Spleen (tissue), 11 donors: ENCODE measurements at regions not wholly inside any gene's neighbourhood (a gene's known extent, or its start where the extent isn't known, plus 50 kb on each side); places are given as distances from the start of the nearest gene placed in this dataset.

Source experiments
- DNase-seq: peaks from one replicate; pipeline ENCODE4 v3.0.0-alpha.2; 2020
- H3K27ac ChIP-seq, 8 donors: fragments of 200-600 bp; sonication (generic) in 7 of 8; 1 replicate in 4 of 8; 2 replicates in 4 of 8; pipeline versions ENCODE4 v1.5.0 to v1.8.0; 2016 to 2021; ENCODE audit warnings: inconsistent platforms in 4 of 8, mild to moderate bottlenecking in 4 of 8, moderate library complexity in 1 of 8
- H3K27me3 ChIP-seq, 7 donors: fragments of 200-600 bp; sonication (generic) in 6 of 7; replicated peaks in 1 of 7; 1 replicate in 4 of 7; 2 replicates in 3 of 7; pipeline versions ENCODE4 v1.5.0 to v1.8.0; 2016 to 2021; ENCODE audit warnings: inconsistent platforms in 3 of 7, mild to moderate bottlenecking in 1 of 7
- H3K36me3 ChIP-seq, 6 donors: fragments of 200-600 bp; sonication (generic) in 5 of 6; 1 replicate in 4 of 6; 2 replicates in 2 of 6; pipeline versions ENCODE4 v1.5.0 to v1.8.0; 2016 to 2021; ENCODE audit warnings: inconsistent platforms in 2 of 6
- H3K4me1 ChIP-seq, 6 donors: fragments of 200-600 bp; sonication (generic) in 5 of 6; 1 replicate in 3 of 6; 2 replicates in 3 of 6; pipeline versions ENCODE4 v1.5.0 to v1.8.0; 2016 to 2021; ENCODE audit warnings: inconsistent platforms in 3 of 6
- H3K4me3 ChIP-seq, 8 donors: fragments of 200-600 bp; sonication (generic) in 7 of 8; 1 replicate in 4 of 8; 2 replicates in 4 of 8; pipeline versions ENCODE4 v1.5.0 to v1.8.0; 2016 to 2021; ENCODE audit warnings: inconsistent platforms in 4 of 8, mild to moderate bottlenecking in 4 of 8, moderate library complexity in 2 of 8
- H3K9me3 ChIP-seq, 8 donors: fragments of 200-600 bp; sonication (generic) in 7 of 8; 1 replicate in 4 of 8; 2 replicates in 4 of 8; pipeline versions ENCODE4 v1.5.0 to v1.8.0; 2016 to 2021; ENCODE audit warnings: inconsistent platforms in 4 of 8
- POLR2A ChIP-seq, 3 donors: fragments of 450-650 bp; IDR thresholded peaks; one replicate each; pipeline ENCODE4 v1.5.1; 2017; ENCODE audit warnings: antibody characterized with exemption in 3 of 3, mild to moderate bottlenecking in 1 of 3
- POLR2AphosphoS5 ChIP-seq, 3 donors: sonication (generic); formaldehyde crosslinking; IDR thresholded peaks; one replicate each; pipeline ENCODE4 v1.5.1; 2017; ENCODE audit warnings: antibody characterized with exemption in 3 of 3
- WGBS, 5 donors: extraction: QIAGEN DNeasy Blood & Tissue Kit in 3 of 5; methylation state at CpG; one replicate each; pipeline versions ENCODE4 v1.1.5 to v1.1.7; 2013 to 2018; 5-methylcytosine and 5-hydroxymethylcytosine counted together
- intact Hi-C: fragments of 100-400 bp; cut with DNase I; formaldehyde crosslinking; loops from one replicate; pipeline ENCODE4 v1.15.0; 2023; ENCODE audit warnings: low total_unique reads
- TF ChIP-seq, protein P1 (sequence below), 11 experiments: fragments of 200-600 bp in 7 of 11; fragments of 450-650 bp in 4 of 11; sonication (generic) in 4 of 11; IDR thresholded peaks in 8 of 11; conservative IDR thresholded peaks in 3 of 11; 1 replicate in 7 of 11; 2 replicates in 4 of 11; pipeline versions ENCODE4 v1.4.0 to v1.8.0; 2016 to 2021; ENCODE audit warnings: antibody characterized with exemption in 11 of 11, inconsistent platforms in 4 of 11, mild to moderate bottlenecking in 1 of 11
- donor health status: healthy with polysubstance abuse.
- donor health status: DM: no; HTN: no; CAD: no; lungs with moderate emphysema.
- donor health status: DM: no; HTN: no; CAD: no.
- donor health status: Bipolar disorder and iron deficiency.
- donor health status: healthy.
- donor health status: DM: no; HTN: no; CAD: no.
- donor health status: DM: yes; HTN: yes; CAD: no.

DNA sequence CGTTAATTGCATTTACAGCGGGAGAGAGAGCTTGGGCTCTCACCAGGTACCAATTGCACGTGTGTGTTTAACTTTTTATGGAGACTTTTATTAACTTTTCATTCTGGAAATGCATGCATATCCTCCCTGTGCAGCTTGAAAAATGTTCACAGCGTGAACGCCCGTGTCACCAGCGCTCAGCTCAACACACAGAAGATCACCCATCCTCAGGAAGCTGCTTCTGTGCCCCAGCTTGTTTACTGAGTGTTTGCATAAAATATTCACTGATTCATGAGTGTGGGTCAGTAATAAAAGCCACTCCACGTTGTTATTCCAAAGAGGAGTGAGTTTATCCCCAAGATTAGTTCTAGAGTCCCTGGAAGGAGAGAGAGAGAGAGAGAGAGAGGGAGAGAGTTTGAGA, 75.5 kb upstream of the FZD10 start:
- H3K4me3 ChIP-seq: no peak overlapping the region
- H3K27ac ChIP-seq: no peak overlapping the region
- H3K36me3 ChIP-seq: no peaks in the 10 kb centered on the region
- TF ChIP-seq POLR2AphosphoS5 (IDR thresholded peaks at IDR 0.05) (no peak), POLR2A (IDR thresholded peaks at IDR 0.05) (no peak)
- TF ChIP-seq, protein P1, sequence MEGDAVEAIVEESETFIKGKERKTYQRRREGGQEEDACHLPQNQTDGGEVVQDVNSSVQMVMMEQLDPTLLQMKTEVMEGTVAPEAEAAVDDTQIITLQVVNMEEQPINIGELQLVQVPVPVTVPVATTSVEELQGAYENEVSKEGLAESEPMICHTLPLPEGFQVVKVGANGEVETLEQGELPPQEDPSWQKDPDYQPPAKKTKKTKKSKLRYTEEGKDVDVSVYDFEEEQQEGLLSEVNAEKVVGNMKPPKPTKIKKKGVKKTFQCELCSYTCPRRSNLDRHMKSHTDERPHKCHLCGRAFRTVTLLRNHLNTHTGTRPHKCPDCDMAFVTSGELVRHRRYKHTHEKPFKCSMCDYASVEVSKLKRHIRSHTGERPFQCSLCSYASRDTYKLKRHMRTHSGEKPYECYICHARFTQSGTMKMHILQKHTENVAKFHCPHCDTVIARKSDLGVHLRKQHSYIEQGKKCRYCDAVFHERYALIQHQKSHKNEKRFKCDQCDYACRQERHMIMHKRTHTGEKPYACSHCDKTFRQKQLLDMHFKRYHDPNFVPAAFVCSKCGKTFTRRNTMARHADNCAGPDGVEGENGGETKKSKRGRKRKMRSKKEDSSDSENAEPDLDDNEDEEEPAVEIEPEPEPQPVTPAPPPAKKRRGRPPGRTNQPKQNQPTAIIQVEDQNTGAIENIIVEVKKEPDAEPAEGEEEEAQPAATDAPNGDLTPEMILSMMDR (IDR thresholded peaks at IDR 0.05 in 8 of 11, conservative IDR thresholded peaks at IDR 0.05 in 3 of 11): no peak
- H3K27me3 ChIP-seq: peaks cover 0 to 31% (median 0%) of the 10 kb centered on the region in 7 donors
- peaks cover 0 to 10% (median 0%) of the 10 kb centered on the region in 8 donors for H3K9me3 ChIP-seq
- no peaks in the 10 kb centered on the region for H3K4me1 ChIP-seq
- 19 to 30% (median 26%) methylated on average over 8 of the region's 8 CpGs for WGBS, 5 donors
- intact Hi-C loops: no loop called here
- no peak for DNase-seq

DNA sequence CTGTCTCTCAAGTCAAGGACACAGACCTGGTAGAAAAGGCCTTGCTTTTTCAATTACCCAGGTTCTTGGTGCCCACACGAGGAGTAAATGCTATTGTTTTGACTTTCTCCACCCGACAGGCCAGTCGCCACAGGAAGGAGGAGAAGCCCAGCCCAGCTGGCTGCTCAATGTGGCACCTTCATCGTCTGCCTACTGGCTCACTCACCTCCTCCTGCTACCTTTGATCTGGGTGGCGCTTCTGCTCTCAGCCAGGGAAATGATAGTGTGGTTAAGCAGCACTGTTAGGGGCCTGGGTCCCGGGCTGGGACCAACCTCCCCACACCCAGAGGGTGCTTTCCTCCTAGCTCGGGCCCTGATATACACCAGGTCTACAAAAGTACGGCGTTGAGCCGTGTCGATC, 75.0 kb upstream of the FZD10 start:
- Histone ChIP-seq H3K9me3 (peaks cover 0 to 10% (median 0%) of the 10 kb centered on the region in 8 donors), H3K4me3 (no peak overlapping the region), H3K36me3 (no peaks in the 10 kb centered on the region), H3K27ac (no peak overlapping the region), H3K4me1 (no peaks in the 10 kb centered on the region), H3K27me3 (peaks cover 0 to 27% (median 0%) of the 10 kb centered on the region in 7 donors)
- 55 to 63% (median 59%) methylated on average over 9 to 11 of the region's 11 CpGs for WGBS, 5 donors
- TF ChIP-seq, protein P1 (IDR thresholded peaks at IDR 0.05 in 8 of 11, conservative IDR thresholded peaks at IDR 0.05 in 3 of 11): no peak
- TF ChIP-seq POLR2A (IDR thresholded peaks at IDR 0.05) (no peak), POLR2AphosphoS5 (IDR thresholded peaks at IDR 0.05) (no peak)
- intact Hi-C loops: no loop called here
- DNase-seq: no peak

DNA sequence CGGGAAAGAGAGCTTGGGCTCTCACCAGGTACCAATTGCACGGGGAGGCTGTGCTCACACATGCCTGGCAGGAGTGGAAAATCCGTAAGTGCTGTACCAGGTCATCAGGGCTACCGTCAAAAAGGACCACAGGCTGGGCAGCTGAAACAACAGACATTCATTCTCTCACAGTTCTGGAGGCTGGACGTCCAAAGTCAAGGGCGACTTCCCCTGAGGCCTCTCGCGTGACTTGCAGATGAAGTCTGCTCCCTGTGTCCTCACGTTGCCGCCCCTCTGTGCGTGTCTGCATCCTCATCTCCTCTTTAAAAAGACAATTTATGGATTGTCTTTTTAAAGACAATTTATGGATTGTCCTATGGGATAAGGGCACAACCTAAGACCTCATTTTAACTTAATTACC, 73.8 kb upstream of the FZD10 start:
- Histone ChIP-seq H3K36me3 (no peaks in the 10 kb centered on the region), H3K27me3 (peaks cover 0 to 27% (median 0%) of the 10 kb centered on the region in 7 donors), H3K9me3 (peaks cover 0 to 14% (median 0%) of the 10 kb centered on the region in 8 donors), H3K27ac (no peak overlapping the region), H3K4me3 (no peak overlapping the region), H3K4me1 (no peaks in the 10 kb centered on the region)
- TF ChIP-seq POLR2A (IDR thresholded peaks at IDR 0.05) (no peak), POLR2AphosphoS5 (IDR thresholded peaks at IDR 0.05) (no peak)
- TF ChIP-seq, protein P1 (IDR thresholded peaks at IDR 0.05 in 8 of 11, conservative IDR thresholded peaks at IDR 0.05 in 3 of 11): no peak
- DNase-seq: no peak
- WGBS, 5 donors: 58 to 75% (median 65%) methylated on average over 11 of the region's 11 CpGs
- intact Hi-C loops: no loop called here

DNA sequence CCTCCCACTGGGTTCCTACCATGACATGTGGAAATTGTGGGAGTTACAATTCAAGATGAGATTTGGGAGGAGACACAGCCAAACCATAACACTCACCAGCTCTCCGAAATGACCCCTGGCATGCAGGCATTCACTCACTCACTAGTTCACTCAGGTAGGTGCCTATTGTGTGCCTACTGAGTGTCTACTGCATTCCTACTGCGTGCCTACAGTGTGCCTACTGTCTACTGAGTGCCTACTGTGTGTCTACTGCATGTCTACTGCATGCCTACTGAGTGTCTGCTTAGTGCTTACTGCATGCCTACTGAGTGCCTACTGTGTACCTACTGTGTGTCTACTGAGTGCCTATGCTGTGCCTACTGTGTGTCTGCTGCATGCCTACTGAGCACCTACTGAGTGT, 71.7 kb upstream of the FZD10 start:
- Histone ChIP-seq H3K4me1 (no peaks in the 10 kb centered on the region), H3K9me3 (peaks cover 0 to 14% (median 0%) of the 10 kb centered on the region in 8 donors), H3K4me3 (no peak overlapping the region), H3K36me3 (no peaks in the 10 kb centered on the region), H3K27me3 (peaks cover 0 to 22% (median 0%) of the 10 kb centered on the region in 7 donors), H3K27ac (no peak overlapping the region)
- intact Hi-C loops: no loop called here
- WGBS, 5 donors: 83 to 100% (median 94%) methylated on average over 2 of the region's 2 CpGs
- DNase-seq: no peak
- no peak for TF ChIP-seq POLR2AphosphoS5 (IDR thresholded peaks at IDR 0.05)
- TF ChIP-seq, protein P1 (IDR thresholded peaks at IDR 0.05 in 8 of 11, conservative IDR thresholded peaks at IDR 0.05 in 3 of 11): no peak
- TF ChIP-seq POLR2A (IDR thresholded peaks at IDR 0.05): no peak
